ENCODE measurements at regions not wholly inside any gene's neighbourhood (a gene's known extent, or its start where the extent isn't known, plus 50 kb on each side); places are given as distances from the start of the nearest gene placed in this dataset.

DNA sequence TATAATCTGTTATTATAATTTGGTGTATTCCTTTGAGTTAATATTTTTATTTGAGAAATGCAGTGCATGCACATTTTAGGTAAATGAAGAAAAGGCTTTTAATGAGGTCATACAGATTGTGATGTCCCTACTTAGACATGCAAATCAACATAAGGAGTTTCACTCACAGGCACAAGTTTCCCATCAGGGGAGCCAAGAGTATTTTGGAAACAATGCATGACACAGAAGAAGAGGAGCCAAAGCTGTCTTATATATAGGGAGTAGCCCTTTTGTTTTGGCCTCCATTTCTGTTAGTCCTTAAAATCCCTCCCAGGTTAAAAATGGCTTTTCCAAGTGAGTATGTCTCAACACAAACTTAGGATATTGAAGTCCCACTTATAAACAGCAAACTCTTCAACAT, 703.4 kb upstream of the ANKRD30A start:
- Histone ChIP-seq H3K79me2 (ENCODE audit: control insufficient read depth, insufficient read depth, low read length) (no peaks in the 10 kb centered on the region), H2AFZ (ENCODE audit: control insufficient read depth, low read depth, low read length) (no peak overlapping the region), H3K4me2 (ENCODE audit: control insufficient read depth, insufficient read depth) (no peak overlapping the region), H3K4me3 (no peak overlapping the region), H3K9ac (ENCODE audit: control insufficient read depth, insufficient read depth, low read length) (no peak overlapping the region), H3K9me3 (replicated peaks; ENCODE audit: control insufficient read depth, insufficient read depth, low read length) (no peaks in the 10 kb centered on the region), H3K4me1 (ENCODE audit: control insufficient read depth, insufficient read depth, low read length) (no peaks in the 10 kb centered on the region), H4K20me1 (ENCODE audit: control insufficient read depth, insufficient read depth) (no peaks in the 10 kb centered on the region), H3K36me3 (ENCODE audit: control insufficient read depth in 2 of 2, insufficient read depth in 2 of 2, low read length in 1 of 2) (no peaks in the 10 kb centered on the region), H3K27ac (ENCODE audit: control insufficient read depth, insufficient read depth) (no peak overlapping the region), H3K27me3 (replicated peaks in 1 of 2; ENCODE audit: control insufficient read depth in 2 of 2, insufficient read depth in 2 of 2, low read length in 1 of 2) (no peaks in the 10 kb centered on the region)
- BruUV-seq (replicated peaks) = no TSS peak
- ATAC-seq (no peak), FAIRE-seq (no peak), DNase-seq (ENCODE audit: low read depth, low spot score) (no peak)
- POLR2A ChIA-PET = no interaction called here
- no peak for TF ChIP-seq PKNOX1 (IDR thresholded peaks at IDR 0.05)
- no peak for TF ChIP-seq ZNF687 (IDR thresholded peaks at IDR 0.05)
- no peak for TF ChIP-seq HCFC1 (IDR thresholded peaks at IDR 0.05; ENCODE audit: low read length)
- no peak for TF ChIP-seq MTA2 (IDR thresholded peaks at IDR 0.05; ENCODE audit: low read depth)
- TF ChIP-seq SMAD5 (IDR thresholded peaks at IDR 0.05; ENCODE audit: low read depth) = no peak
- TF ChIP-seq SMARCA5 (IDR thresholded peaks at IDR 0.05) = no peak
- TF ChIP-seq CBX3 (IDR thresholded peaks at IDR 0.05; ENCODE audit: borderline replicate concordance, low read depth) = no peak
- CTCF ChIA-PET = no interaction called here
- in situ Hi-C loops (cut with MboI) = no loop called here
- SMC1A ChIA-PET (ENCODE audit: uncharacterized antibody, unreplicated experiment) = no interaction called here
- intact Hi-C loops (cut with micrococcal nuclease; ENCODE audit: unreplicated experiment) = no loop called here
- RAD21 ChIA-PET (ENCODE audit: unreplicated experiment) = no interaction called here
